PC-3 (cell line): ENCODE measurements at regions not wholly inside any gene's neighbourhood (a gene's known extent, or its start where the extent isn't known, plus 50 kb on each side); places are given as distances from the start of the nearest gene placed in this dataset.

Experiments
- CTCF ChIP-seq: fragments of 300-600 bp; sonication (generic); conservative IDR thresholded peaks from 2 replicates; pipeline ENCODE4 v1.5.1; 2017; ENCODE audit warnings: antibody characterized with exemption, low read depth, mild to moderate bottlenecking, low read length
- EZH2 ChIP-seq: fragments of 300-600 bp; sonication (generic); IDR thresholded peaks from one replicate; pipeline ENCODE4 v1.6.1; 2017; ENCODE audit warnings: antibody characterized with exemption, mild to moderate bottlenecking, low read length; ENCODE audit not compliant: unreplicated experiment

GRCh38 chr15:29382862-29383261 lies 113.2 kb upstream of the NSMCE3 start:
- TF ChIP-seq CTCF (no peak), EZH2 (no peak)
